ENCODE measurements at regions not wholly inside any gene's neighbourhood (a gene's known extent, or its start where the extent isn't known, plus 50 kb on each side); places are given as distances from the start of the nearest gene placed in this dataset.

DNA sequence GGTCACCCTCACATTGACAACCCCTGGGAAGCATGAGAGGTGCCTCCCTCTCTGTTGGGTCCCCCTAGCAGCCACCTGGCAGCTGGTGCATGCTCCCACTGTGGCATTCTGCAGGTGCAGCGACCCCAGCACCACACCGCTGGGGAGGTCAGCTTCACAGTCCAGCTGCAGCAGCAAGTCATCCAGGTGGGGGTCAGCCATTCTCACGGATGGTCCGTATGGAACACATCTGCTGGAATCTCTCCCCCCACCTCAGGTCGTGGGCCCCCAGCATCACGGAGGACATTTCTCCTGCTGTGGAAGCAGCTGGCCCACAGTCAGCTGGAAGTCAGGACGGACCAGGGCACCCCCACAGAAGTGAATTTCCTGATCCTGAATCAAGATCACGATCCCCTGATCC, 201.3 kb downstream of the COG6 start:
- TF ChIP-seq, protein P1, sequence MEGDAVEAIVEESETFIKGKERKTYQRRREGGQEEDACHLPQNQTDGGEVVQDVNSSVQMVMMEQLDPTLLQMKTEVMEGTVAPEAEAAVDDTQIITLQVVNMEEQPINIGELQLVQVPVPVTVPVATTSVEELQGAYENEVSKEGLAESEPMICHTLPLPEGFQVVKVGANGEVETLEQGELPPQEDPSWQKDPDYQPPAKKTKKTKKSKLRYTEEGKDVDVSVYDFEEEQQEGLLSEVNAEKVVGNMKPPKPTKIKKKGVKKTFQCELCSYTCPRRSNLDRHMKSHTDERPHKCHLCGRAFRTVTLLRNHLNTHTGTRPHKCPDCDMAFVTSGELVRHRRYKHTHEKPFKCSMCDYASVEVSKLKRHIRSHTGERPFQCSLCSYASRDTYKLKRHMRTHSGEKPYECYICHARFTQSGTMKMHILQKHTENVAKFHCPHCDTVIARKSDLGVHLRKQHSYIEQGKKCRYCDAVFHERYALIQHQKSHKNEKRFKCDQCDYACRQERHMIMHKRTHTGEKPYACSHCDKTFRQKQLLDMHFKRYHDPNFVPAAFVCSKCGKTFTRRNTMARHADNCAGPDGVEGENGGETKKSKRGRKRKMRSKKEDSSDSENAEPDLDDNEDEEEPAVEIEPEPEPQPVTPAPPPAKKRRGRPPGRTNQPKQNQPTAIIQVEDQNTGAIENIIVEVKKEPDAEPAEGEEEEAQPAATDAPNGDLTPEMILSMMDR (conservative IDR thresholded peaks at IDR 0.05), result no peak
- Mint-ChIP-seq H3K4me1 (no peaks in the 10 kb centered on the region), H3K36me3 (ENCODE audit: low read depth) (peaks cover 5% of the 10 kb centered on the region), H3K27me3 (ENCODE audit: low read depth) (no peaks in the 10 kb centered on the region), H3K4me3 (no peak overlapping the region), H3K9me3 (peaks cover 10% of the 10 kb centered on the region), H3K27ac (ENCODE audit: unreplicated experiment) (no peak overlapping the region)
- DNase-seq (ENCODE audit: low read depth, low spot score), result no peak

DNA sequence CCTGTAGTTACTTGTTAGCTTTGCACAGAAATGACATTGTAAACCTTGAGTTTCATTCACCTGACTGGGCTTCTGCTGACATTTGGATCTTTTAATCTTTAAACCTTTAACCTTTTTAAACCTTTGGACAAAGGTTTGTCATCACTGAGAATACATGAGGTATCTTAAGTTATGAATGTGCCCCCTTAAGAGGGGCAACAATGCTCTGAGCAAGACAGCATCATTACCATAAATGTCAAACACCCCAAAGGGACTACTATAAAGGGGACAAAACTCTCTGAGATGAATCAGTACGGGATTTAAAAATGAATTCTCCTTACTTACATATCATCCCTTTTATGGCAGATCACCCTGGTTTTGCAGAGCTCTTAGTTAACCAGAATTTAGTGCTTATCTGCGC, 203.3 kb downstream of the COG6 start:
- Mint-ChIP-seq H3K4me1 (no peaks in the 10 kb centered on the region), H3K9me3 (peaks cover 5% of the 10 kb centered on the region), H3K27ac (ENCODE audit: unreplicated experiment) (no peak overlapping the region), H3K27me3 (ENCODE audit: low read depth) (no peaks in the 10 kb centered on the region), H3K4me3 (no peak overlapping the region), H3K36me3 (ENCODE audit: low read depth) (peaks cover 2% of the 10 kb centered on the region)
- DNase-seq (ENCODE audit: low read depth, low spot score), result no peak
- TF ChIP-seq, protein P1 (conservative IDR thresholded peaks at IDR 0.05), result no peak

DNA sequence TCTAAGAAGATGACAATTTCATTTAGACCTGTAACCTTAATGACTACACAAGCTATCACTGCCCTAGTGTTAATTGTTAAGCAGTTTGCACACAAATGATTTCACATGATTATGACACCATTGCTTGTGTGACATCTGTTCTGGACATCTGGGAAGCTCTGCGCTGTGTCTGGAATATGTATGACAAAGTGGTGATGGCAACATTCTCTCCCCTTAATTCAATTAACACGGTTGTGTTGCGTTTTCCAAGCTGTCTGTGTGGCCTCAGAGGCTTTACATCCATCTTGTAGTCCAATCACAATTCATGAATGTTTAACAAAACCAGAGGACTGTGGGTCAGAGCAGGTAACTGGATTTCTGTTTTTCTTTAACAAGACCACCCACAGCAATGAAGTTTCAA, 204.4 kb downstream of the COG6 start:
- TF ChIP-seq, protein P1 (conservative IDR thresholded peaks at IDR 0.05), result no peak
- no peak for DNase-seq (ENCODE audit: low read depth, low spot score)
- Mint-ChIP-seq H3K4me1 (no peaks in the 10 kb centered on the region), H3K4me3 (no peak overlapping the region), H3K27me3 (ENCODE audit: low read depth) (no peaks in the 10 kb centered on the region), H3K27ac (ENCODE audit: unreplicated experiment) (no peak overlapping the region), H3K36me3 (ENCODE audit: low read depth) (peaks cover 2% of the 10 kb centered on the region), H3K9me3 (peaks cover 5% of the 10 kb centered on the region)

DNA sequence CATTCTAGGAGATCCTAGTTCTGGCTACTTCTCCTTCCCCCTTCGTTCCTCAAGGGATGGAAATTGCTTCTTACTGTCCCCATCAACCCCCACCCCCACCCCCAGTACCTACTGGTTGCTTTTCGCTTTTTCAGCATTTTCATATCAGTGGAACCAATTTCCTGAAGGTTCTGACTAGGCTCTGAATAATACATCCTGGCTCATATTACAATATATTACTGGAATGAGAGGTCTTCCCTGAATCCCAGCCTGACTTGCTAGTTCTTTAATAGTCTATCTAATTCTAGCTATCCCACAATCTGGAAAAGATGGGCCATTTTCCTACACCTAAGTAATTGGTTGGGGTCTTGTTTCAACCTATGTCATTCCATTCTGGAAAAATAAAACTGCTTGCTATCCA, 207.4 kb downstream of the COG6 start:
- Mint-ChIP-seq H3K27ac (ENCODE audit: unreplicated experiment) (no peak overlapping the region), H3K27me3 (ENCODE audit: low read depth) (no peaks in the 10 kb centered on the region), H3K36me3 (ENCODE audit: low read depth) (no peaks in the 10 kb centered on the region), H3K4me1 (no peaks in the 10 kb centered on the region), H3K4me3 (no peak overlapping the region), H3K9me3 (peaks cover 7% of the 10 kb centered on the region)
- TF ChIP-seq, protein P1 (conservative IDR thresholded peaks at IDR 0.05), result no peak
- DNase-seq (ENCODE audit: low read depth, low spot score), result no peak

DNA sequence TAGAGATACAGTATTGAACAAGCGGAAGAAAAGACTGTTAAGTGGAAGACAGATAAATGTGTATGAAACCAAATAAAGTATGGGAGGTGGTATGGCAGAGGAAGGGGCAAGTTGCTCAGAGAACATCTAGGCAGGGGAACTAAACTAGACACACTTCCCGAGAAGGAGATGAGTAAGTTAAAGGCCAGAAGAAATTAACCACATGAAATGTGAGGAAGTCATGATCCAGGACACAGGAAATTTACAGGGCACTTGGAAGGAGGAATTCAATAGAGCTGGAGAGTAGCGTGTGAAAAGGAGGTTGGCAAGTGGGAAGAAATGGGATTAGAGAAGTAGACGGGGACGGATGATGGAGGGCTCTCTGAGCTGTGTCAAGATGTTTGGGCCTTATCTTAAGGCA, 208.8 kb downstream of the COG6 start:
- TF ChIP-seq, protein P1 (conservative IDR thresholded peaks at IDR 0.05), result no peak
- Mint-ChIP-seq H3K4me3 (no peak overlapping the region), H3K27me3 (ENCODE audit: low read depth) (no peaks in the 10 kb centered on the region), H3K9me3 (peaks cover 7% of the 10 kb centered on the region), H3K4me1 (no peaks in the 10 kb centered on the region), H3K36me3 (ENCODE audit: low read depth) (no peaks in the 10 kb centered on the region), H3K27ac (ENCODE audit: unreplicated experiment) (no peak overlapping the region)
- no peak for DNase-seq (ENCODE audit: low read depth, low spot score)

DNA sequence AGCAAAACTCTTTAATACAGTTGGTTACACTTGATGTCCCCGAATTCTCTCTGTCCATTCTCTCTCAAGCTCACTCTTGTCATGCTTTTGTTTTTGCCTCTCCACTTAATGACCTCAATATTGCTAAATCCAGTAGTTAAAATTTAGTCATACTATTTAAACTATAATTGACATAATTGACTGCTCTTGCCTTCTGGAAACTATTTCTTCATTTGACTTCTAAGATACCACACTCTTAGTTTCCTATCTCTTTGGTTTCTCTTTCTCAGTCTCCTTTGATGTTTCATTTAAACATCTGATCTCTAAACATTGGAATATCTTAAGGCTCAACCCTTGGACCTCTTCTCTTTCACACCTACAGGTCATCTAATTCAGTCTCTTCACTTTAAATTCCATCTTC, 211.3 kb downstream of the COG6 start:
- H3K9me3 Mint-ChIP-seq, result peaks cover 2% of the 10 kb centered on the region
- no peaks in the 10 kb centered on the region for H3K36me3 Mint-ChIP-seq (ENCODE audit: low read depth)
- H3K4me3 Mint-ChIP-seq, result no peak overlapping the region
- no peak for DNase-seq (ENCODE audit: low read depth, low spot score)
- no peaks in the 10 kb centered on the region for H3K27me3 Mint-ChIP-seq (ENCODE audit: low read depth)
- TF ChIP-seq, protein P1 (conservative IDR thresholded peaks at IDR 0.05), result no peak
- no peaks in the 10 kb centered on the region for H3K4me1 Mint-ChIP-seq
- H3K27ac Mint-ChIP-seq (ENCODE audit: unreplicated experiment), result no peak overlapping the region

All from neural crest cell (in vitro differentiated cells).